Colonic mucosa (tissue), 4 donors: ENCODE measurements at regions not wholly inside any gene's neighbourhood (a gene's known extent, or its start where the extent isn't known, plus 50 kb on each side); places are given as distances from the start of the nearest gene placed in this dataset.

Experiments used
- DNase-seq: peaks from one replicate; pipeline ENCODE4 v3.0.0-alpha.2; 2020
- H3K27ac ChIP-seq: fragments of 200-600 bp; one replicate; pipeline ENCODE4 v1.8.0; 2021
- H3K27me3 ChIP-seq: fragments of 200-600 bp; one replicate; pipeline ENCODE4 v1.8.0; 2021
- H3K36me3 ChIP-seq: fragments of 200-600 bp; one replicate; pipeline ENCODE4 v1.8.0; 2021
- H3K4me1 ChIP-seq: fragments of 200-600 bp; one replicate; pipeline ENCODE4 v1.8.0; 2021; ENCODE audit warnings: mild to moderate bottlenecking
- H3K4me3 ChIP-seq: fragments of 200-600 bp; one replicate; pipeline ENCODE4 v1.8.0; 2021
- H3K9ac ChIP-seq, 2 donors: one replicate each; pipeline ENCODE4 v1.7.0; 2013; ENCODE audit warnings: control low read depth in 2 of 2, low read depth in 2 of 2, low read length in 2 of 2
- H3K9me3 ChIP-seq: fragments of 200-600 bp; one replicate; pipeline ENCODE4 v1.8.0; 2021
- intact Hi-C: fragments of 100-400 bp; cut with DNase I; formaldehyde crosslinking; loops from one replicate; pipeline ENCODE4 v1.14.1; 2022
- TF ChIP-seq, protein P1 (sequence below): fragments of 200-600 bp; IDR thresholded peaks from one replicate; pipeline ENCODE4 v1.8.0; 2022; ENCODE audit warnings: antibody characterized with exemption, mild to moderate bottlenecking
- donor health status: healthy.
- donor health status: DM: no; HTN: no; CAD: no.
- donor health status: DM: no; HTN: no; CAD: no.

GRCh38 chr3:25169151-25169550, 258.9 kb upstream of the RARB start:
- Histone ChIP-seq H3K36me3 (no peaks in the 10 kb centered on the region), H3K9me3 (no peaks in the 10 kb centered on the region), H3K27ac (no peak overlapping the region), H3K4me1 (no peaks in the 10 kb centered on the region), H3K4me3 (no peak overlapping the region), H3K9ac (no peak overlapping the region), H3K27me3 (no peaks in the 10 kb centered on the region)
- DNase-seq = no peak
- intact Hi-C loops = no loop called here
- TF ChIP-seq, protein P1, sequence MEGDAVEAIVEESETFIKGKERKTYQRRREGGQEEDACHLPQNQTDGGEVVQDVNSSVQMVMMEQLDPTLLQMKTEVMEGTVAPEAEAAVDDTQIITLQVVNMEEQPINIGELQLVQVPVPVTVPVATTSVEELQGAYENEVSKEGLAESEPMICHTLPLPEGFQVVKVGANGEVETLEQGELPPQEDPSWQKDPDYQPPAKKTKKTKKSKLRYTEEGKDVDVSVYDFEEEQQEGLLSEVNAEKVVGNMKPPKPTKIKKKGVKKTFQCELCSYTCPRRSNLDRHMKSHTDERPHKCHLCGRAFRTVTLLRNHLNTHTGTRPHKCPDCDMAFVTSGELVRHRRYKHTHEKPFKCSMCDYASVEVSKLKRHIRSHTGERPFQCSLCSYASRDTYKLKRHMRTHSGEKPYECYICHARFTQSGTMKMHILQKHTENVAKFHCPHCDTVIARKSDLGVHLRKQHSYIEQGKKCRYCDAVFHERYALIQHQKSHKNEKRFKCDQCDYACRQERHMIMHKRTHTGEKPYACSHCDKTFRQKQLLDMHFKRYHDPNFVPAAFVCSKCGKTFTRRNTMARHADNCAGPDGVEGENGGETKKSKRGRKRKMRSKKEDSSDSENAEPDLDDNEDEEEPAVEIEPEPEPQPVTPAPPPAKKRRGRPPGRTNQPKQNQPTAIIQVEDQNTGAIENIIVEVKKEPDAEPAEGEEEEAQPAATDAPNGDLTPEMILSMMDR = no peak

DNA sequence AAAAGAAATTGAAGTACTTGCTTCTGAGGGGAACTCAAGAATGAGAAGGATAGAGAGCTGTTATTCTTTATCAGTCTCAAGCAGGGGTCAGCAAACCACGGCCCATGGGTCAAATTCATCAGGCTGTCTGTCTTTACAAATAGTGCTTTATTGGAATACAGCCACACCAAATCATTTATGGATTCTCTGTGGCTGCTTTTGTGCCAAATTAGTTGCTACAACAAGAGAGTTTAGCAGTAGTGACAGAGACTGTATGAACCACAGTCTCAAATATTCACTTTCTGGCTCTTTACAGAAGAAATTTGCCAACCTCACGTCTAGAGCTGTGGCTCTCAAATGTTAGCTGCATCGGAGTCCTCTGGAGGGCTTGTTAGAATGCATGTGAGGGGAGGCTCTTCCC, 258.0 kb upstream of the RARB start:
- TF ChIP-seq, protein P1 = no peak
- no peaks in the 10 kb centered on the region for H3K9me3 ChIP-seq
- no peak overlapping the region for H3K4me3 ChIP-seq
- H3K27ac ChIP-seq = no peak overlapping the region
- no peaks in the 10 kb centered on the region for H3K36me3 ChIP-seq
- H3K9ac ChIP-seq = no peak overlapping the region
- no peak for DNase-seq
- no peaks in the 10 kb centered on the region for H3K4me1 ChIP-seq
- no peaks in the 10 kb centered on the region for H3K27me3 ChIP-seq
- intact Hi-C loops = no loop called here

- TF ChIP-seq, protein P1 = no peak
- intact Hi-C loops = no loop called here
- H3K27me3 ChIP-seq = no peaks in the 10 kb centered on the region
- H3K4me1 ChIP-seq = no peaks in the 10 kb centered on the region
- H3K36me3 ChIP-seq = no peaks in the 10 kb centered on the region
- DNase-seq = no peak
- no peaks in the 10 kb centered on the region for H3K9me3 ChIP-seq
- H3K27ac ChIP-seq = no peak overlapping the region
- no peak overlapping the region for H3K4me3 ChIP-seq
- H3K9ac ChIP-seq = no peak overlapping the region
Observed at GRCh38 chr3:25171118-25171807, 256.8 kb upstream of the RARB start.

- intact Hi-C loops = no loop called here
- DNase-seq = no peak
- no peak overlapping the region for H3K9ac ChIP-seq
- H3K4me1 ChIP-seq = no peaks in the 10 kb centered on the region
- no peak overlapping the region for H3K4me3 ChIP-seq
- H3K27me3 ChIP-seq = no peaks in the 10 kb centered on the region
- TF ChIP-seq, protein P1 = no peak
- H3K9me3 ChIP-seq = no peaks in the 10 kb centered on the region
- H3K27ac ChIP-seq = no peak overlapping the region
- no peaks in the 10 kb centered on the region for H3K36me3 ChIP-seq
Observed at GRCh38 chr3:25171897-25172296, 256.2 kb upstream of the RARB start.

DNA sequence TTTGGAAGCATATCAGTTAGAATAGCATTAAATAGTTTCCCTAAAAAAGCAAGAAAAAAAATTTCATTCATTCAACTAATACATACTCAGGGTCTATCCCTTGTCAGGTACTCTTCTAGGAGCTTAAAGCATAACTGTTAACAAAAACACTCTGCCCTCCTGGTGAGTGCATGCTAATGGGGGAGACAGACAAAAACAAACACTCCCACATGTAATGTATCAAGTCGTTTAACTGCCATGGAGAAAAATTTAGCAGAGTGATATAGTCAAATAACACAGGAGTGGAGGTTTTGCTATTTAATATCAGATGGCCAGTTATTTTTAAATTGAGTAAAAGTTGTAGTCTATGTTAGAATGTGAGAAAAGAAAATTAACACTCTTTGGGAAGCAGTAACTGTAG, 254.5 kb upstream of the RARB start:
- Histone ChIP-seq H3K27me3 (no peaks in the 10 kb centered on the region), H3K4me1 (no peaks in the 10 kb centered on the region), H3K36me3 (no peaks in the 10 kb centered on the region), H3K27ac (no peak overlapping the region), H3K9me3 (no peaks in the 10 kb centered on the region), H3K9ac (no peak overlapping the region), H3K4me3 (no peak overlapping the region)
- intact Hi-C loops = no loop called here
- TF ChIP-seq, protein P1 = no peak
- DNase-seq = no peak
